ENCODE measurements at regions not wholly inside any gene's neighbourhood (a gene's known extent, or its start where the extent isn't known, plus 50 kb on each side); places are given as distances from the start of the nearest gene placed in this dataset.

GRCh38 chr2:146457221-146457620 lies 1387.6 kb upstream of the ACVR2A start:
- DNase-seq: no peak
- Histone ChIP-seq H3K27me3 (ENCODE audit: control insufficient read depth in 1 of 2, insufficient read depth in 2 of 2, low read length in 2 of 2) (no peaks in the 10 kb centered on the region), H3K9me3 (ENCODE audit: control insufficient read depth in 1 of 2, insufficient read depth in 1 of 2, low read length in 2 of 2) (peaks cover 0 to 7% of the 10 kb centered on the region in 2 experiments), H3K36me3 (ENCODE audit: insufficient read depth, low read length) (no peaks in the 10 kb centered on the region), H3K4me1 (ENCODE audit: insufficient read depth, low read length) (no peaks in the 10 kb centered on the region), H3K4me3 (ENCODE audit: low read length) (no peak overlapping the region), H3K27ac (ENCODE audit: low read depth in 1 of 2, low read length in 2 of 2) (no peak overlapping the region)
- peaks cover 4% of the 10 kb centered on the region for H3K9me3 Mint-ChIP-seq
- POLR2A ChIA-PET: no interaction called here
- no peaks in the 10 kb centered on the region for H3K4me1 Mint-ChIP-seq (ENCODE audit: low read depth)
- no peak overlapping the region for H3K4me3 Mint-ChIP-seq
- CTCF ChIA-PET: no interaction called here
- H3K27ac Mint-ChIP-seq: no peak overlapping the region
- TF ChIP-seq, protein P1, sequence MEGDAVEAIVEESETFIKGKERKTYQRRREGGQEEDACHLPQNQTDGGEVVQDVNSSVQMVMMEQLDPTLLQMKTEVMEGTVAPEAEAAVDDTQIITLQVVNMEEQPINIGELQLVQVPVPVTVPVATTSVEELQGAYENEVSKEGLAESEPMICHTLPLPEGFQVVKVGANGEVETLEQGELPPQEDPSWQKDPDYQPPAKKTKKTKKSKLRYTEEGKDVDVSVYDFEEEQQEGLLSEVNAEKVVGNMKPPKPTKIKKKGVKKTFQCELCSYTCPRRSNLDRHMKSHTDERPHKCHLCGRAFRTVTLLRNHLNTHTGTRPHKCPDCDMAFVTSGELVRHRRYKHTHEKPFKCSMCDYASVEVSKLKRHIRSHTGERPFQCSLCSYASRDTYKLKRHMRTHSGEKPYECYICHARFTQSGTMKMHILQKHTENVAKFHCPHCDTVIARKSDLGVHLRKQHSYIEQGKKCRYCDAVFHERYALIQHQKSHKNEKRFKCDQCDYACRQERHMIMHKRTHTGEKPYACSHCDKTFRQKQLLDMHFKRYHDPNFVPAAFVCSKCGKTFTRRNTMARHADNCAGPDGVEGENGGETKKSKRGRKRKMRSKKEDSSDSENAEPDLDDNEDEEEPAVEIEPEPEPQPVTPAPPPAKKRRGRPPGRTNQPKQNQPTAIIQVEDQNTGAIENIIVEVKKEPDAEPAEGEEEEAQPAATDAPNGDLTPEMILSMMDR (IDR thresholded peaks at IDR 0.05): no peak
- no peaks in the 10 kb centered on the region for H3K36me3 Mint-ChIP-seq (ENCODE audit: low read depth)
- H3K27me3 Mint-ChIP-seq: no peaks in the 10 kb centered on the region
- ATAC-seq (ENCODE audit: poor library complexity): no peak
- intact Hi-C loops (cut with DNase I, micrococcal nuclease): no loop called here

GRCh38 chr2:146455325-146455724 lies 1389.5 kb upstream of the ACVR2A start:
- Histone ChIP-seq H3K4me3 (ENCODE audit: low read length) (no peak overlapping the region), H3K9me3 (ENCODE audit: control insufficient read depth in 1 of 2, insufficient read depth in 1 of 2, low read length in 2 of 2) (peaks cover 0 to 7% of the 10 kb centered on the region in 2 experiments), H3K36me3 (ENCODE audit: insufficient read depth, low read length) (no peaks in the 10 kb centered on the region), H3K27me3 (ENCODE audit: control insufficient read depth in 1 of 2, insufficient read depth in 2 of 2, low read length in 2 of 2) (no peaks in the 10 kb centered on the region), H3K27ac (ENCODE audit: low read depth in 1 of 2, low read length in 2 of 2) (no peak overlapping the region), H3K4me1 (ENCODE audit: insufficient read depth, low read length) (no peaks in the 10 kb centered on the region)
- H3K36me3 Mint-ChIP-seq (ENCODE audit: low read depth): no peaks in the 10 kb centered on the region
- ATAC-seq (ENCODE audit: poor library complexity) (no peak), DNase-seq (no peak)
- ChIA-PET POLR2A (no interaction called here), CTCF (no interaction called here)
- TF ChIP-seq, protein P1 (IDR thresholded peaks at IDR 0.05): no peak
- H3K27ac Mint-ChIP-seq: no peak overlapping the region
- no peaks in the 10 kb centered on the region for H3K27me3 Mint-ChIP-seq
- H3K9me3 Mint-ChIP-seq: peaks cover 4% of the 10 kb centered on the region
- H3K4me3 Mint-ChIP-seq: no peak overlapping the region
- intact Hi-C loops (cut with DNase I, micrococcal nuclease): no loop called here
- no peaks in the 10 kb centered on the region for H3K4me1 Mint-ChIP-seq (ENCODE audit: low read depth)

DNA sequence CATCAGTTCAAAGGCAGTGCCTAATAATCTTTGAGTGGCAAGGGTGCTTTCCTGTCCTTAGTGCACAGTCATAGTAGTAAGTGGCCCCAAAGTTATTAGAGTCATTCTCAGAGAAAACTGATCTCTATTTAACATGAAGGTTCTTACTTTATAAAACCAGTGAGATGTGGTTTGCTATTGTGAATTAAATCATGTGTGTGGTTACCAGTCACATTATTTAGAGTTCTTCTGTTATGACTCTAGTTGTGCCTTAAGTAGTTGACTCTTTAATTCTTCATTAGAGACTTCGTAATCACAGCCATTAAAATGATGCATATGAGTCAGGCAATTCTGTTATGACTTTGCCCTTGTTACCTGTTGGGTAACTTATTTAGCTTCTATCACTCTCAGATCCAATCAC lies 1392.9 kb upstream of the ACVR2A start:
- ATAC-seq (ENCODE audit: poor library complexity): no peak
- TF ChIP-seq, protein P1 (IDR thresholded peaks at IDR 0.05): no peak

More for the DNA sequence above, 1392.9 kb upstream of the ACVR2A start:
- Mint-ChIP-seq H3K4me1 (ENCODE audit: low read depth) (no peaks in the 10 kb centered on the region), H3K4me3 (no peak overlapping the region), H3K27me3 (no peaks in the 10 kb centered on the region), H3K9me3 (no peaks in the 10 kb centered on the region), H3K36me3 (ENCODE audit: low read depth) (no peaks in the 10 kb centered on the region), H3K27ac (no peak overlapping the region)
- no peaks in the 10 kb centered on the region for H3K4me1 ChIP-seq (ENCODE audit: insufficient read depth, low read length)
- no peaks in the 10 kb centered on the region for H3K27me3 ChIP-seq (ENCODE audit: control insufficient read depth in 1 of 2, insufficient read depth in 2 of 2, low read length in 2 of 2)
- H3K27ac ChIP-seq (ENCODE audit: low read depth in 1 of 2, low read length in 2 of 2): no peak overlapping the region
- H3K36me3 ChIP-seq (ENCODE audit: insufficient read depth, low read length): no peaks in the 10 kb centered on the region
- H3K4me3 ChIP-seq (ENCODE audit: low read length): no peak overlapping the region
- H3K9me3 ChIP-seq (ENCODE audit: control insufficient read depth in 1 of 2, insufficient read depth in 1 of 2, low read length in 2 of 2): no peaks in the 10 kb centered on the region
- CTCF ChIA-PET: no interaction called here
- intact Hi-C loops (cut with DNase I, micrococcal nuclease): no loop called here
- DNase-seq: no peak
- POLR2A ChIA-PET: no interaction called here
